Frontal cortex (tissue), 3 donors: ENCODE measurements at regions not wholly inside any gene's neighbourhood (a gene's known extent, or its start where the extent isn't known, plus 50 kb on each side); places are given as distances from the start of the nearest gene placed in this dataset.
"Not testable (repeated sequence)": the region's sequence is repeated elsewhere in the genome, so short reads cannot be mapped to it uniquely, and the experiment has no call there.

Experiments
- DNase-seq, 2 donors: peaks; one replicate each; pipeline ENCODE4 v3.0.0; 2012; ENCODE audit warnings: low spot score in 2 of 2
- FAIRE-seq: peaks from 2 replicates; lab custom pipeline; 2012; peaks lifted over from hg19 to GRCh38; lab: Jason Lieb, UNC
- donor health status: control.
- donor health status: control.
- donor health status: control.

- FAIRE-seq: no peak
These were observed 50.7 kb upstream of the DIAPH3 start for GRCh38 chr13:60214213-60215055.

DNA sequence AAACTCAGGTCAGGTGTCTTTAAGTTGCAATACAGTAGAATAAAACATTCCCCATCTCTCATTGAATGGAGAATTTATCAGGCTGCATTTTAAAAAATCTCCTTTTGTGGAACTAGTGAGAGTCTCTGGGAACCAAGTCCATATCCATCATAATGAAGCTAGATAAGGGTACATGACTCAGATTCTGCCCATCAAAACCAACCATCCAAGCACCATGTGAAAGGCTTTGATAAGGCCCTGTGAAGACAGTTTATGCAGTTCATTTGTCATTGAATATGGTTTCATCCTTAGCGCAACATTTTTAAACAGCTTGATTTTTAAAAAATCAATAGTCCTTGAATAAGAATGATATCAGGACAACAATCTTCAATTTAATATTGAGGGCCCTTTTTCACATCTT, 56.3 kb upstream of the DIAPH3 start:
- DNase-seq: no peak
- no peak for FAIRE-seq

More at GRCh38 chr13:60214213-60215055, 50.7 kb upstream of the DIAPH3 start:
- no peak for DNase-seq

GRCh38 chr13:60221581-60221980, 57.9 kb upstream of the DIAPH3 start:
- FAIRE-seq (no peak), DNase-seq (no peak)

GRCh38 chr13:60226507-60226906, 62.8 kb upstream of the DIAPH3 start:
- DNase-seq (no peak), FAIRE-seq (no peak)

DNA sequence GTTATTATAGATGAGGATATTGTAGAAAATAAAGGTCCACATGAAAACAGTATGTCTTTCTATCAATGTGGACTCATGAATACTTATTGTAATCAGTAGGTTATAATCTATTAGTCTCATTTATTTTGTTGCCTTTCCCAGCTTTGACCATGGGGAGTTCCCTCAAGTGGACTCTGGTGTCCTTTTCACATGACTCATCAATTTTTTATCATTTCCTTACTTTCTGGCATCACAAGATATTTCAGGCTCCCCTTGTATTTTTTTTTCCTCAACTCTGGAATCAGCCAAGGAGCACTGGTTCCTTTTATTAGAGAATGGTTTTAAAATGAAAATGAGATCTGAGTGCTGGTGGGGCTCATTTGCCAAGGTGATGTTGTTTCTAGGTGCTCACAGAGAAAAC, 63.4 kb upstream of the DIAPH3 start:
- no peak for DNase-seq
- FAIRE-seq: no peak

DNA sequence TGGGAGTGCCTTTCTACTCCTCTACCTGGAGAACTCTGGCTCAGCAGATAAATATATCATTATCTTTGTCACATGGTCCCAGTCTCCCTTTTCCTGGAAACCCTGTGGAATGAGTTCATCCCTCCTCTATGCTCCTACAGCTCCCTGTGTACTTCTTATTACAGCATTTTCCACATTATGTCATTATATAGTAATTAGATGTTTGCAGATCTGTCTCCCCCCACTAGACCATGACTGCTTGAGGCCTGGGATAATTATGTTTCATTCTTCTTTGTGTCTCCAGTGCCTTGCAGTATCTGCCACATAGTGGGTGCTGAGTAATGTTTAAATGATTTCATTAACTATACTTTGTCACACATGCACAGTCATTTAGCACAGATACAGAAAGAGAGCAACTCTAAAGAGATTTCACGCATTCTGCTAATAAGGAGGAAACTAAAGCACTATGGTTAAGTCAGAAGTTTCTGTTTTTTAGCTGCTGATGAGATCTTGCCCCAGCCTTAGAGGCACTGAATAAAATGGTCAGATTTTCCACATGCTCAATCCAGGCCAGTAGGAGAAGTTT, 66.1 kb upstream of the DIAPH3 start:
- FAIRE-seq (no peak), DNase-seq (no peak)

GRCh38 chr13:60230593-60230992, 66.9 kb upstream of the DIAPH3 start:
- DNase-seq (no peak), FAIRE-seq (no peak)

DNA sequence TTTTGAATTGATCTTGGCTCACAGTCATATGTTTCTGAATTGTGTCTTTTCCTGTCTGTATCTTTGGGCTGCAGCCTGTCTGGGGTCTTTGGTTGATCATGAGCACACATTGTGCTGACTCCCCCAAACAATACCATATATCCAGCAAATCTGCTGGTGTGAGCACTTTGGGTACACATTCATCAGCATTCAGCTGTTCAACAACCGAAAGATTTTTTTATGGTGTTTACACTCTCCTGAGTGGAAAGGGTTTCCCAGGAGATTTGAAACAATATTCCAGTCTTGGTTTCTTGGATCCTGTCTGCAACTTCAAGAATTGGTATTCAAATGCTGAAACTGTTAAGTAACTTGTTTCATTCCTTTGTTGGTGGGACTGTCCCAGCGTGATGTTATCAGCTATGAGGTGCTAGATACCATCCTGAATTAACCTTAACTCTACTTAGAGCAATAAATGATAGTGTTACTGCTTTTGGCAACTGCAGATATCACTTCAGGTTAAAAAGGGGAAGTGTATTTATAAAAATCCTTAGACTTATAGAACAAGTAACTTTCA, 78.4 kb upstream of the DIAPH3 start:
- FAIRE-seq: no peak
- no peak for DNase-seq

DNA sequence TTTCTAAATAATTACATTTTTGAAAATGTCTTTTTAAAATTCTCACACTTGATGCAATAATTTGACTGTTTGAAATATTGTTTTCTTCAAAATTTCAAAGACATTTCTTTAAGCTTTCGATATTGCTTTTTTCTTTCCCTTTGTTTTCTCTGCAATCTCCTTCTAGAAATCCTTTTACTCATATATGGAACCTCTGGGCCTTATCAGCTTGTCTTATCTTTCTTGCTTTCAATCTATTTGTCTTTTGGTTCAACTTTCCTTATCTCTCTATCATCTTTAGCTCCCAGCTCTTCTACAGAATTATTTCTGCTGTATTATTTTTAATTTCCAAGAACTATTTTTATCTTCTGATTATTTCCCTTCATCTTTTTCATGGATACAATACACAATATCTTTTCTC, 80.7 kb upstream of the DIAPH3 start:
- no peak for FAIRE-seq
- no peak for DNase-seq

DNA sequence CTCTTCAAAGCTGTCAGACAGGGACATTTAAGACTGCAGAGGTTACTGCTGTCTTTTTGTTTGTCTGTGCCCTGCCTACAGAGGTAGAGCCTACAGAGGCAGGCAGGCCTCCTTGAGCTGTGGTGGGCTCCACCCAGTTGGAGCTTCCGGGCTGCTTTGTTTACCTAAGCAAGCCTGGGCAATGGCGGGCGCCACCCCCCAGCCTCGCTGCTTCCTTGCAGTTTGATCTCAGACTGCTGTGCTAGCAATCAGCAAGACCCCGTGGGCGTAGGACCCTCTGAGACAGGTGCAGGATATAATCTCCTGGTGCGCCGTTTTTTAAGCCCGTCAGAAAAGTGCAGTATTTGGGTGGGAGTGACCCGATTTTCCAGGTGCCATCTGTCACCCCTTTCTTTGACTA, 87.7 kb upstream of the DIAPH3 start:
- DNase-seq, FAIRE-seq: not testable (repeated sequence)

GRCh38 chr13:60258349-60258748, 94.6 kb upstream of the DIAPH3 start:
- DNase-seq (no peak), FAIRE-seq (no peak)

DNA sequence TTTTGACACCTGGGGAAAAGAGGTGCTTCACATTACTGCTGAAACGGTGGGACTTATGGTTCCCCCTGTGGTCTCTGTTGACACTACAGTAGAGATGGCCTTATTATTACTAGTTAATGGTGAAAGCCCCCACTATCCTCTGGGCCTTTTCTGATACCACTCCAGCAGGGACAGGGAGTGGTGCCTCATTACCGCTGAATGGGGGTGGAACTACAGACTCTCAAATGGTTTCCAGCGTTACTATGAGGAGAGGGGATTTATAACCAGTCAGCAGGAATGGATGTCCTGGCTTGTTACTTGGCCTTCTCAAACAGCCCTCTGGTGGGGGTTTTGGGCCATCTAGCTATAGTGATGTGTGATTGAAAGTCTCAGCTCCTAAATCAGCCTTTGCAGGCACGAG, 96.7 kb upstream of the DIAPH3 start:
- no peak for FAIRE-seq
- DNase-seq: no peak

DNA sequence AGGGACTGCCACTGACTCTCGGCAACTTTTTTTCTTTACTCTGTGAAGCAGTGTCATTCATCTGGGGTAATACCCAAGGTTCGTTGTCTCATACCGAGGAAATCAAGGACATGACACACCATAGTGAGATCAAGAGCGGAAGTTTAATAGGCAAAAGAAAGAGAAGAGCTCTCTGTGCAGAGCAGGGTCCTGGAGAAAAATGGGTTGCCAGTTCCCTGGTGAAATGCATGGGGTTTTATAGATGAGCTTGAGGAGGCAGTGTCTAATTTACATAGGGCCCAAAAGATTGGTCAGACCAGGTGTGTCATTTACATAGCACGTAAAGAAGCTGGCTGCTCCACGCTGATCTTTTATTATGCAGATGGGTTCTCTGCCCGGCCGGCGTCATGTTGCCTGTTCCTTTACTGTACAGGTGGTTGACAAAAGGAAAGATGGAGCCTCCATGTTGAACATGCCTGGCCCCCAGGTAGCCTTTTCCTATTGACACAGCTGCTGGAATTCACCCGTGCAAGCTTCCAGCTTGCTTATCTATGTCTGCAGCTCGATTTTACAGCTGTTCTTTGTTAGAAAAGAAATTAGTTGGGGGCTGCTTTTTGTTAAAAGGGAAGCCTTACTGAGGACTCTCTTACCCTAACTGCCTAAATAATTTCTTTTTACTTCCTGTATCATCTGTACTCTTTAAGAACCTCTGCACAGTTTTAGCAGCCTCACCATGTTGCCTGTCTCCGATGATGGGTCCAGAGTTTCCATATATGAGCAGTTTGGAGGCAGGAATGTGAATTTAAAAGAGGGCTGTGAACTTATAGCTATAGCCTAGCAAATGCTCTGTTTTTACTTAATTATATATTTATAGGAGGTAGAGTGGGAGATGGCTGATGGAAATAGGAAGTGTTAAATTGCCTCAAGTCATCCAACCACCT, 98.0 kb upstream of the DIAPH3 start:
- no peak for DNase-seq
- FAIRE-seq: no peak

- FAIRE-seq (no peak), DNase-seq (no peak)
These were observed 101.8 kb upstream of the DIAPH3 start for GRCh38 chr13:60265566-60265965.

DNA sequence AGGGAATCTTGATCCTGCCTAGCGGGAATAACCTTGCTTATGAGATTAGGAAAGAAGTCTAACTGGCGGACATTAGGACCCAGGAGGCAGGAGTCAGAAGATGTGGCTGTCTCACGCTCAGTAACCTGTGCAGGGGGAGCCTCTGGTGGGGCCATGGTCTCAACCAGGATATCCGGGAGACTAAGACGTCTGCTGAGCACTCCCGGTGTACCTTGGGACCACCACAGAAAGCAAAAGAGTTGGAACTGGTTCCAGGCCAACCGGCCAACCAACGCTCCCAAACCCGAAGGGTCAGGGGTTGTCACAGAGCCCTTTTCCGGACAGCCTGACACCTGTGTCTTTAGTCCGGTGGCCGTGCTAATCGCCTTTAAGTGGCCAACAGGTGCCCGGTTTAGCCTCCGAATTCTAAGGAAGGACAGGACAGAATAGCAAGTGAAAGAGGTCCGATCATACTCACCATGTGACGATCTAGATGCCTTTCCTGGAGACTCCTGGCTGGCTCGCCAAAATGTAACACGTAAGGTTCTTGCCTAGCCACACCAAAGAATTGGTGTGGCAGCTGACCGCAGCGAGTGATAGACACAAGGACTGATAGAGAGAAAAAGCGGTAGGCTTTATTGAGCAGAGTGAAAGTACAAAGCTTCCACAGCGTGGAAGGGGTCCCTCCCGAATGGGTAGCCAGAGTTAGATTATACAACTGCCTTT, 103.9 kb upstream of the DIAPH3 start:
- FAIRE-seq (no peak), DNase-seq (no peak)

DNA sequence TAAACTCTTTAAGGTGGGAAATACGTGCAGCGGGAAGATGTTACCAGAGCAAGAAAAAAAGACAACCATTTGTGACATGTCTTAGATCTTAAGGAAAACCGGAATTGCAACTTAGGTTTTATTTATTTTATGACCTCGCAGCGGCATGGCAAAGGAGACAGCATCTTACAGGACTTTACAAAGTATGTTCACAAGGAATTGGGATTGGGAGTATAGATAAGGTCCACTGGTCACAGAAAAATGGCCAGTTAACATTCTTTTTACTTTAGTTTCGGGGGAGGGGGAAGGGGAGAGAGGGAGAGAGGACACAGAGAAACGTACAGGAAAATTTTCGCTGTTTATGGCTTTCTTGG, 104.5 kb upstream of the DIAPH3 start:
- no peak for DNase-seq
- FAIRE-seq: no peak

GRCh38 chr13:60273971-60274527, 110.3 kb upstream of the DIAPH3 start:
- DNase-seq (no peak), FAIRE-seq (no peak)

- FAIRE-seq (no peak), DNase-seq (no peak)
These were observed 110.9 kb upstream of the DIAPH3 start for GRCh38 chr13:60274655-60275054.

DNA sequence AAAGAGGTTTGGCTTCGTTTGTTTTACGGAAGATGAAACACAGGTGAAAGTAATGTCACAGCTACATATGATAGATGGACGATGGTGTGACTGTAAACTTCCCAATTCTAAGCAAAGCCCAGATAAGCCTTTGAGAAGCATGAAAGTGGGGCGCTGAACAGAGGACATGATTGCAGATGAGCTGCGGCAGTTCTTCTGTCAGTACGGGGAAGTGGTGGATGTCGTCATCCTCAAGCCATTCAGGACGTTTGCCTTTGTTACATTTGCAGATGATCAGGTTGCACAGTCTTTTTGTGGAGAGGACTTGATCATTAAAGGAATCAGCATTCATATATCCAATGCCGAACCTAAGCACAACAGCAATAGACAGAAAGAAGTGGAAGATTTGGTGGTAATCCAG, 111.5 kb upstream of the DIAPH3 start:
- DNase-seq (no peak), FAIRE-seq (no peak)

GRCh38 chr13:60280524-60280923, 116.5 kb upstream of the TDRD3 start:
- DNase-seq, FAIRE-seq: not testable (repeated sequence)
